Heart left ventricle (tissue), 13 donors: ENCODE measurements at regions not wholly inside any gene's neighbourhood (a gene's known extent, or its start where the extent isn't known, plus 50 kb on each side); places are given as distances from the start of the nearest gene placed in this dataset.

Experiments used
- POLR2A ChIP-seq, 2 donors: fragments of 450-650 bp; IDR thresholded peaks; one replicate each; pipeline ENCODE4 v1.6.1; 2017; ENCODE audit warnings: antibody characterized with exemption in 2 of 2, mild to moderate bottlenecking in 2 of 2, moderate library complexity in 2 of 2
- TF ChIP-seq, protein P1 (sequence below), 12 donors: fragments of 200-600 bp; sonication (generic) in 4 of 12; IDR thresholded peaks; one replicate each; pipeline versions ENCODE4 v1.5.0 to v1.8.0; 2018 to 2022; ENCODE audit warnings: antibody characterized with exemption in 12 of 12, mild to moderate bottlenecking in 5 of 12
- donor health status: ischemic (EF 13 %, LVEDD 7.1; RV severe dilation, severe dysfunction).
- donor health status: DM: no; HTN: yes; CAD: no.
- donor health status: DM: no; HTN: no; CAD: no.
- donor health status: ischemic (EF 25% LVEDD 6.9; RV normal size, moderate dysfunction).
- donor health status: ischemic (EF 25% LVEDD 5.7; RV mildly dilated, moderate dysfunction).
- donor health status: ischemic (EF 35%, LVEDD 5.7; RV mildly dilated, moderate dysfunction).
- donor health status: nonischemic (EF 11% LVEDD 7.7; RV severe dilation, severe dysfunction).
- donor health status: DM: yes; HTN: yes; CAD: no.
- donor health status: PGD.
- donor health status: ischemic (EF 29% LVEDD 5.4; RV normal size, mild dysfunction).
- donor health status: nonischemic (EF 23%, LVEDD 6.1; RV moderate dilation, normal function).

DNA sequence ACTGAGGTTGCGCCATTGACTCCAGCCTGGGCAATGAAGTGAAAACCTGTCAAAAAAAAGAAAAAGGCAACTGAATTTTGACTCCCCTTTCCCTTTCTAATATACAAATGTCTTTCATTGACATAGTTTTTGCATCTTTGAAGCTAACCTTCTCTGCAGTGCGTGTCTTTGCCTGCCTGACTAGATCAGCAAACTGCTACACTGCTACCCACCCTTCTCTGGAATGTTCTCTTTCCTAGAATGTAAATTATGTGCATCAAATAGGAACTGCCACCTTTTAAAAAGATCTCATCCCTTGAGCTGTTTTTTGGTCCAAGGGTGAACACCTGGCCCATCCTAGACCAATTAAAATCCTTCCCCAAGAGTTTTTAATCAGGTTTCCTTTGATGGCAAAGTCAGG, 127.6 kb downstream of the SLC28A3 start:
- TF ChIP-seq, protein P1, sequence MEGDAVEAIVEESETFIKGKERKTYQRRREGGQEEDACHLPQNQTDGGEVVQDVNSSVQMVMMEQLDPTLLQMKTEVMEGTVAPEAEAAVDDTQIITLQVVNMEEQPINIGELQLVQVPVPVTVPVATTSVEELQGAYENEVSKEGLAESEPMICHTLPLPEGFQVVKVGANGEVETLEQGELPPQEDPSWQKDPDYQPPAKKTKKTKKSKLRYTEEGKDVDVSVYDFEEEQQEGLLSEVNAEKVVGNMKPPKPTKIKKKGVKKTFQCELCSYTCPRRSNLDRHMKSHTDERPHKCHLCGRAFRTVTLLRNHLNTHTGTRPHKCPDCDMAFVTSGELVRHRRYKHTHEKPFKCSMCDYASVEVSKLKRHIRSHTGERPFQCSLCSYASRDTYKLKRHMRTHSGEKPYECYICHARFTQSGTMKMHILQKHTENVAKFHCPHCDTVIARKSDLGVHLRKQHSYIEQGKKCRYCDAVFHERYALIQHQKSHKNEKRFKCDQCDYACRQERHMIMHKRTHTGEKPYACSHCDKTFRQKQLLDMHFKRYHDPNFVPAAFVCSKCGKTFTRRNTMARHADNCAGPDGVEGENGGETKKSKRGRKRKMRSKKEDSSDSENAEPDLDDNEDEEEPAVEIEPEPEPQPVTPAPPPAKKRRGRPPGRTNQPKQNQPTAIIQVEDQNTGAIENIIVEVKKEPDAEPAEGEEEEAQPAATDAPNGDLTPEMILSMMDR (IDR thresholded peaks at IDR 0.05), result no peak
- TF ChIP-seq POLR2A (IDR thresholded peaks at IDR 0.05), result no peak
